Pulmonary artery endothelial cell (primary cell): ENCODE measurements at regions not wholly inside any gene's neighbourhood (a gene's known extent, or its start where the extent isn't known, plus 50 kb on each side); places are given as distances from the start of the nearest gene placed in this dataset.
"Not testable (repeated sequence)": the region's sequence is repeated elsewhere in the genome, so short reads cannot be mapped to it uniquely, and the experiment has no call there.

ENCODE experiments used
- DNase-seq: peaks from one replicate; pipeline ENCODE4 v3.0.0-alpha.2; 2011; ENCODE audit warnings: low read depth, low spot score

GRCh38 chr12:102344691-102345090 is 135.7 kb downstream of the IGF1 start:
- no peak for DNase-seq

- DNase-seq = no peak
Measured at GRCh38 chr12:102343361-102344121, 136.8 kb downstream of the IGF1 start.

GRCh38 chr12:102342281-102343006 is 137.9 kb downstream of the IGF1 start:
- DNase-seq = no peak

DNA sequence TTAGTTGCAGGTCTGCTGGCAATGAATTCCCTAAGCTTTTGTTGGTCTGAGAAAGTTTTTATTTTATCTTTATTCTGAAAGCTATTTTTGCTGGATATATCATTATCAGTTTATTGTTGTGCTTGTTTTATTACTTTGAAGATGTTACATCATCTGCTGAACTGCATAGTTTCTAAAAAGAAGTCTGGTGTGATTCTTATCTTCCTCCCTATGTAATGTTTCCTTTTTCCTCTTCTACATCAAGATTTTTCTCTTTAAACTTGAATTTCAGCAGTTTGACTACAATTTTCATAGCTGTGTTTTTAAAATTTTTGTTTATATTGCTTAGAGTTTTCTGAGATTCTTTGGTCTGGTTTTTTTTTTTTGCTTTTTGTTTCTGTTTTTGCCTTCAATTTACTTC is 137.1 kb upstream of the PMCH start:
- no peak for DNase-seq

DNA sequence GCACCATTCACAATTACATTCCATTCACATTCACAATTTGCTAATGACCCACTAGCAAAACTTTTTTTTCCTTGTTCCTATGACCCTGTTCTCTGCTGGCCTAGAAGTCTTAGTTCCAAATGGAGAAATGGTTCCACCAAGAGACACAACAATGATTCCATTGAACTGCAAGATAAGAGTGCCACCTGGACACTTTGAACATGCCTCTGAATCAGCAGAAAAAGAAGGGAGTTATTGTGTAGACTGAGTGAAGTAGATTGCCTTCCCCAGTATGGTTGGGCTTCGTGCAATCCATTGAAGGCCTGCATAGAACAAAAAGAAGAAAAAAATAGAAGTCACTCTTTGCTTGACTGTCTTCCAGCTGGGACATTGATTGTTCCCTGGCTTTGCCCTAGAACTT is 133.8 kb upstream of the PMCH start:
- no peak for DNase-seq

DNA sequence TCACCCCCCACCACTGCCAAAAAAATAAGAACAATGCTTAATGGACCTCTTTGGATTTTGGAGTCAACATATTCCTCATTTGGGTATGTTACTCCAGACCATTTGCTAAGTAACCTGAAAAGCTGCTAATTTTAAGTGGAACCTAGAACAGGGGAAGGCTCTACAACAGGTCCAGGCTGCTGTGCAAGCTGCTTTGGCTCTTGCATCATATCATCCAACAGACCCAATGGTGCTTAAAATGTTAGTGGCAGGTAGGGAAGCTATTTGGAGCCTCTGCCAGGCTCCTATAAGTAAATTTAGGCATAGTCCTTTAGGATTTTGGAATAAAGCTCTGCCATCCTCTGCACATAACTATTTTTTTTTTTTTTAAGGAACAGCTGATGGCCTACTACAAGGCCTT is 132.2 kb upstream of the PMCH start:
- DNase-seq = no peak

DNA sequence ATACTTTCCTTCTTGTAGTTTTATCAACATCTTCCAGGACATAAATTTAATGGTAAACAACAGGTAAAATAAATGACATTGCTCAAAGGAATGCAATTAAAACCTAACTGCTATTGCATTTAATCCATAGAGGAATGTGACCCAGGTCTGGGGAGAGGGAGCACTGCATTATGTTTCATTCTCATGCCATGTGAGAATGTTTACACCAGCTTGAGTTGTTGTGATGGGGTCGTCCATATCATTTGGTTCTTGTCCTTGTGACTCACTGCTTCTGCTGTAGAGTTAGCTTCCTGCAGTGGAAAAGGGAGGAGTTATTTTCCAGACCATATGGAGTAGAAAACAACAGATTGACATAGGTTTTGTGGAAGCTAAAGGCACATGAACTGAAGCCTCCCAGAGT is 129.3 kb upstream of the PMCH start:
- DNase-seq = no peak

DNA sequence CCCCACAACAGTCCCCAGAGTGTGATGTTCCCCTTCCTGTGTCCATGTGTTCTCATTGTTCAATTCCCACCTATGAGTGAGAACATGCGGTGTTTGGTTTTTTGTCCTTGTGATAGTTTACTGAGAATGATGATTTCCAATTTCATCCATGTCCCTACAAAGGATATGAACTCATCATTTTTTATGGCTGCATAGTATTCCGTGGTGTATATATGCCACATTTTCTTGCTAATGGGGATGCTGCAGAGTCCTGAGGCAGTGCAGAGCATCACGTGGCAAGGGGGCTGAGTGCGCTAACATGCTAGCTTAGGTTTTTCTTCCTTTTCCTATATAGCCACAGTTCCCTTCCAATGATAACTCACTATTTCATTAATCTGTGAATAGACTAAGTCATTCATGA is 127.5 kb upstream of the PMCH start:
- DNase-seq = not testable (repeated sequence)

DNA sequence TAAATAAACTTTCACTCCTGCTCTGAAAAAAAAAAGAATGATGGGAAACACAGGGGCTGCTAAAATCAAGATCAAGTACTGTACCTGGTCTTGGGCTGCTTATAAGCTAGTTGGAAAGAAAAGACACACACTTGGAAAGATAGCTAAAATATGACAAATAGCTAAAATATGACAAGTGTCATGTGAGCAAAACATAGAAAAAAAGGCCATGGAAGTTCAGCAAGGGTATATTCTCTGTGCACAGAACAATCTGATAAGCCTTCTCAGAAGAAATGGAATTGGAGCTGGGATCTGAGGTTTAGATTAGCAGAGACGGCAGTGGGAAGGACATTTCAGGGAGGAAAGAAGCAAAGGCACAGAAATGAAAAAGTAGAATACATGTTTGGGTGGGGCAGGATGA is 126.2 kb upstream of the PMCH start:
- DNase-seq = no peak

GRCh38 chr12:102322254-102322653 is 124.6 kb upstream of the PMCH start:
- DNase-seq = no peak

GRCh38 chr12:102321305-102322082 is 123.9 kb upstream of the PMCH start:
- no peak for DNase-seq

DNA sequence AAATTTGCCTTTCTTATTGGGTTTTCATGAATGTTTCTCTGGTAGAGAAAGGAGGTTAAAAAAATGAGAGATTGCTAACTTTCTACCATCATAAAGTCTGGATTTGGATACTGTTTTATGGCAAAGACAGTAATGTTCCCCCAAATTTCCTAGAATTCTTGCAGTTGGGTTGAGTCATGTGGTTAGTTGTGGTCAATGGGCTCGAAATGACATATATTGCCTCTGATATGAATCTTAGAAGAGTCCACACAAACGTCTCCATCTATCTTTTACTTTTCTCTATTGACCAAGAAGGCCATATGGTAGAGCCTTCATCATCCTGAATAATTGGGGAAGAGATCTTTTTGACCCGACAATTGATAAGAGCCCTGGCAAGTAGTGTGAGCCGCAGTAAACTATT is 119.5 kb upstream of the PMCH start:
- no peak for DNase-seq

DNA sequence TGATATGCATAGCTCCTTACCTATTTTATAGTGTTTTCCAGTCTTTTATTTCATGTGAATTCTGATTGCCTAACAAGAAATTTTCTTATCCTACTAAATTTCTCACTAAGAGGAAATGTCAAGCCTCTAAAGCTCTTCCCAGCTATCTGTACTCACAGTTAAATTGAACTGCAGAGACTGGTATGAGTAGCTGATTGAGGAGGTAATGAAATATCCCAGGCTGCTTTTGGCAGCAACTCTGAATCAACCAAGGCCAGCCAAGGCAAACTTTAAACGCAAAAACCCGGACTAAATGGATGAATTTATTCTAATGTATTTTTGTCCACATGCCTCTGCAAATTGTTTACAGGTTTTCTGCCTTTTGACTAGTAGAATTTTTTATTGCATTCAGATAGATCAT is 119.1 kb upstream of the PMCH start:
- DNase-seq = no peak

DNA sequence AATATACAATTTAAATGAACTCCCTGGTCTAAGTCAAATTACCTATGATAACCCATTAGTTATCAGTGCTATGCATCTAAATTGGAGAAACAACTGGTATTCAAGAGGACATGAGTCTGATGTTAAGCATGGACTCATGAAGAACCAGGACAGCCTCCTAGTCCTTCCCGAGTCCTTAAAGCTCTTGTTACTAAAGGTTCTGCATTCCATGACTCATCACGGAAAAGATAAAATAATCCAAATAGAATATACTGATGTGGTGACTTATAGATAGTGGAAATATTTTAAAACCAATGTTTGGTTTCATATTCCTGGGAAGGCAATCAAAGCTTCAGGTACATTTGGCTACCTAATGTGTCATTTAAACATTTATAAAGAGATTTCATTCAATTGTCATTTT is 117.2 kb upstream of the PMCH start:
- DNase-seq = no peak

- DNase-seq = not testable (repeated sequence)
Measured at GRCh38 chr12:102313116-102313971, 115.7 kb upstream of the PMCH start.

DNA sequence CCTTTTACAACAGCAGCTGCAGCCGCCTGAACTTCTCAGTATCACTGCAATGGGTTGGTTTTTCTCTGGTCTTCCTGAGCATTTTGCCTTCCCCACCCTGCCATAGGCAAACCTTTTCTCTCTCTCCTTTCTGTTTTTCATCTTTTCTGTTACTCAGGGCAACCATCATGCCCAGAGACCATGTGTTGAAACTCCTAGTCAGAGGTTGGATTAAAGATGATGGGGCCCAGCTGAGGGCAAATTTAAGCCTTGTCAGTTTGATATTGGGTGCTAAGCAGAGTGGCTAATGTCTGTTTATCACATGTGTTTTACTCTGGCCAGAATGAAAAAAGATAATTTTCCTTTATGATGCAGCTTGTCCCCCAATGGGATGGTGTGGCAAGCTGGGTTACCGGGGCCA is 107.9 kb upstream of the PMCH start:
- DNase-seq = no peak

- DNase-seq = not testable (repeated sequence)
Measured at GRCh38 chr12:102304667-102305066, 107.0 kb upstream of the PMCH start.

DNA sequence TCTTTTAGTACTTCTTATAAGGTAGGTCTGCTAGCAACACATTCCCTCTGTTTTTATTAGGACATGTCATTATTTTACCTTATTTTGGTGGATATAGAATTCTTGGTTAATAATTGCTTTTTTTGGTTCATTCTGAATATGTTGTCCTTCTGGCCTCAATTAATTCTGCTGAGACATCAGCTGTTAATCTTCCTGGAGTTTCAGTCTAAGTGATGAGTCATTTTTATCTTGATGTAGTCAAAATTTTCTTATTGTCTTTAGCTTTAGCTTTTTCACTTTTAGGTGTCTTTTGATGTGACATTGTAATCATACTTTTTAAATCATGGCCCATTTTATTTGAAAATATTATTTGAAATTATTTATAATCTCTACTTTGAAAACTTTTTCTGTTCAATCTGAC is 104.9 kb upstream of the PMCH start:
- DNase-seq = no peak

- DNase-seq = no peak
Measured at GRCh38 chr12:102301547-102301946, 103.9 kb upstream of the PMCH start.

- DNase-seq = peak; percentile 11
Measured at GRCh38 chr12:102300824-102301461, 103.3 kb upstream of the PMCH start.

GRCh38 chr12:102299731-102300130 is 102.1 kb upstream of the PMCH start:
- DNase-seq = no peak
